ENCODE measurements at regions not wholly inside any gene's neighbourhood (a gene's known extent, or its start where the extent isn't known, plus 50 kb on each side); places are given as distances from the start of the nearest gene placed in this dataset.

DNA sequence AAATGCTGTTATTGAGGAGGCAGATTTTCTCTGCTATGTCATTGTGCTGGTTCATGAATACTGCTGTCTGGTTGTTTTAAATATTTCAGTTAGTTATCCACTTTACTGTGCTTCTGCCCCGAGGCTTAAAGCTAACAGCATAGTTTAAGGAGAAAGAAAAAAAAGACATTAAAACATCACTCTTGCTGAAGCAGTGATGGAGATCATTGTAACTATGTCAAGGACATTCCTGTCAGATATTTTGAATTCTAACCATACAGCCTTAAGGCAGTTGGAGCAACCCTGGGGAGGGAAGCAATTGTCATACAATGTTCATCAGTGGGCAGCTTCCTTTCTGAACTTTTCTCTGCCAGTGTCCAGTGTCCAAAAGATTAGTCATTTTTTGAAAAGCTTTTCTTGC is 199.0 kb upstream of the DDX53 start:
- Histone ChIP-seq H2AFZ (ENCODE audit: insufficient read depth, low read depth, low read length, poor library complexity, severe bottlenecking) (no peak overlapping the region), H4K20me1 (ENCODE audit: insufficient read depth, low read length) (no peaks in the 10 kb centered on the region), H3K4me1 (ENCODE audit: control insufficient read depth in 1 of 2, insufficient read depth in 2 of 2, low read length in 2 of 2) (no peaks in the 10 kb centered on the region), H3K9ac (ENCODE audit: insufficient read depth, low read length, poor library complexity, severe bottlenecking) (no peak overlapping the region), H3K27ac (ENCODE audit: low read depth in 1 of 2, low read length in 2 of 2) (no peak overlapping the region), H3K4me2 (replicated peaks; ENCODE audit: extremely low read depth, low read length, poor library complexity, severe bottlenecking) (no peak overlapping the region), H3K4me3 (replicated peaks in 1 of 3; ENCODE audit: low read depth in 2 of 3, low read length in 3 of 3) (no peak overlapping the region), H3K27me3 (ENCODE audit: control insufficient read depth in 2 of 2, insufficient read depth in 2 of 2, low read length in 2 of 2) (no peaks in the 10 kb centered on the region), H3K36me3 (replicated peaks in 1 of 2; ENCODE audit: control insufficient read depth in 1 of 2, insufficient read depth in 2 of 2, low read length in 2 of 2) (no peaks in the 10 kb centered on the region), H3K9me3 (replicated peaks in 1 of 2; ENCODE audit: control insufficient read depth in 1 of 2, insufficient read depth in 1 of 2, low read length in 2 of 2) (no peaks in the 10 kb centered on the region), H3K79me2 (ENCODE audit: insufficient read depth, low read length) (no peaks in the 10 kb centered on the region)
- TF ChIP-seq, protein P1, sequence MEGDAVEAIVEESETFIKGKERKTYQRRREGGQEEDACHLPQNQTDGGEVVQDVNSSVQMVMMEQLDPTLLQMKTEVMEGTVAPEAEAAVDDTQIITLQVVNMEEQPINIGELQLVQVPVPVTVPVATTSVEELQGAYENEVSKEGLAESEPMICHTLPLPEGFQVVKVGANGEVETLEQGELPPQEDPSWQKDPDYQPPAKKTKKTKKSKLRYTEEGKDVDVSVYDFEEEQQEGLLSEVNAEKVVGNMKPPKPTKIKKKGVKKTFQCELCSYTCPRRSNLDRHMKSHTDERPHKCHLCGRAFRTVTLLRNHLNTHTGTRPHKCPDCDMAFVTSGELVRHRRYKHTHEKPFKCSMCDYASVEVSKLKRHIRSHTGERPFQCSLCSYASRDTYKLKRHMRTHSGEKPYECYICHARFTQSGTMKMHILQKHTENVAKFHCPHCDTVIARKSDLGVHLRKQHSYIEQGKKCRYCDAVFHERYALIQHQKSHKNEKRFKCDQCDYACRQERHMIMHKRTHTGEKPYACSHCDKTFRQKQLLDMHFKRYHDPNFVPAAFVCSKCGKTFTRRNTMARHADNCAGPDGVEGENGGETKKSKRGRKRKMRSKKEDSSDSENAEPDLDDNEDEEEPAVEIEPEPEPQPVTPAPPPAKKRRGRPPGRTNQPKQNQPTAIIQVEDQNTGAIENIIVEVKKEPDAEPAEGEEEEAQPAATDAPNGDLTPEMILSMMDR (IDR thresholded peaks at IDR 0.05) = no peak
- intact Hi-C loops (cut with micrococcal nuclease) = no loop called here
- no CpG with 5 or more reads among the region's 1 CpG for WGBS (ENCODE audit: insufficient coverage)
- DNase-seq = no peak
- H3K9me3 Mint-ChIP-seq = peaks cover 0 to 5% (median 2%) of the 10 kb centered on the region in 7 donors
- peaks cover 0 to 6% (median 0%) of the 10 kb centered on the region in 3 donors for H3K27me3 Mint-ChIP-seq (ENCODE audit: low read depth in 3 of 3)
- no peak overlapping the region for H3K4me3 Mint-ChIP-seq
- H3K27ac Mint-ChIP-seq = no peak overlapping the region
- H3K4me1 Mint-ChIP-seq = peaks cover 6% of the 10 kb centered on the region
- H3K36me3 Mint-ChIP-seq = no peaks in the 10 kb centered on the region

DNA sequence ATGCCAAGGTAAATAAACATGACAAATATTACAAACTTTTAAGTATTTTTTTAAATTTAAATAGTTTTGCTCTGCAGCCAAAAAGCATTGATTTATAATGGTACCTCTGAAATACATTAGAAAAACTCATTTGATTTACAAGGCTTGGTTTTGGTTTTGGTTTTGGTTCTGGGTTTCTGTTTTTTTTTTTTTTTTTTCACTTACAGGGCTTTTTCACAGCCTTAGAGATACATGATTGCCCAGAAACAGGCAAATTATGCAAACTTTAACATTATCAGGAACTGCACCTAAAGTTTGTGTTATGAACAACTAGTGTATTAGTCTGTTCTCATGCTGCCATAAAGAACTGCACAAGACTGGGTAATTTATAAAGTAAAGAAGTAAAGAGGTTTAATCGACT is 196.4 kb upstream of the DDX53 start:
- H3K4me3 Mint-ChIP-seq = no peak overlapping the region
- Histone ChIP-seq H3K4me1 (ENCODE audit: control insufficient read depth in 1 of 2, insufficient read depth in 2 of 2, low read length in 2 of 2) (no peaks in the 10 kb centered on the region), H3K79me2 (ENCODE audit: insufficient read depth, low read length) (no peaks in the 10 kb centered on the region), H3K27ac (ENCODE audit: low read depth in 1 of 2, low read length in 2 of 2) (no peak overlapping the region), H2AFZ (ENCODE audit: insufficient read depth, low read depth, low read length, poor library complexity, severe bottlenecking) (no peak overlapping the region), H3K9me3 (replicated peaks in 1 of 2; ENCODE audit: control insufficient read depth in 1 of 2, insufficient read depth in 1 of 2, low read length in 2 of 2) (no peaks in the 10 kb centered on the region), H3K9ac (ENCODE audit: insufficient read depth, low read length, poor library complexity, severe bottlenecking) (no peak overlapping the region), H3K4me3 (replicated peaks in 1 of 3; ENCODE audit: low read depth in 2 of 3, low read length in 3 of 3) (no peak overlapping the region), H4K20me1 (ENCODE audit: insufficient read depth, low read length) (no peaks in the 10 kb centered on the region), H3K36me3 (replicated peaks in 1 of 2; ENCODE audit: control insufficient read depth in 1 of 2, insufficient read depth in 2 of 2, low read length in 2 of 2) (no peaks in the 10 kb centered on the region), H3K4me2 (replicated peaks; ENCODE audit: extremely low read depth, low read length, poor library complexity, severe bottlenecking) (no peak overlapping the region), H3K27me3 (ENCODE audit: control insufficient read depth in 2 of 2, insufficient read depth in 2 of 2, low read length in 2 of 2) (no peaks in the 10 kb centered on the region)
- WGBS (ENCODE audit: insufficient coverage) = no CpG with 5 or more reads among the region's 1 CpG
- intact Hi-C loops (cut with micrococcal nuclease) = no loop called here
- peaks cover 0 to 6% (median 3%) of the 10 kb centered on the region in 7 donors for H3K9me3 Mint-ChIP-seq
- H3K36me3 Mint-ChIP-seq = no peaks in the 10 kb centered on the region
- H3K4me1 Mint-ChIP-seq = peaks cover 6% of the 10 kb centered on the region
- TF ChIP-seq, protein P1 (IDR thresholded peaks at IDR 0.05) = no peak
- H3K27me3 Mint-ChIP-seq (ENCODE audit: low read depth in 3 of 3) = peaks cover 0 to 6% (median 0%) of the 10 kb centered on the region in 3 donors
- DNase-seq = no peak
- no peak overlapping the region for H3K27ac Mint-ChIP-seq
